ENCODE measurements at regions not wholly inside any gene's neighbourhood (a gene's known extent, or its start where the extent isn't known, plus 50 kb on each side); places are given as distances from the start of the nearest gene placed in this dataset.
"Not testable (repeated sequence)": the region's sequence is repeated elsewhere in the genome, so short reads cannot be mapped to it uniquely, and the experiment has no call there.

DNA sequence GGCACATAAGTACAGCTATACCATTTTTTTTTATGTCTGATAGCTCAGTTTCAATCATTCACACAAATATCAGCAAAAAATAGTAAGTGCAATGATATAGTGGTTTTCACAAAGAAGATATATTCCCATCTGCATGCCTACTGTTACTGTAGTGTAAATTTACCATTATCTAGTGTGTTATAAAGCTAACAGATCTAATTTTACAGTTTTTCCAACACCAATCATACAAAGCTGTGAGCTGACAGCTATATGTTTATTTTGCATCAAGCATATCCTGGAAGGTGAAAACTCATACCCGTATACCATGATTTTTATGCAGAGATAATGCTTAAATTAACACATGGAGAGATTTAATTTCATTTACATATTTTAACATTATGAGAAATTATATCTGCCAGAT lies 89.9 kb upstream of the HAPLN1 start:
- no peak overlapping the region for H3K9ac ChIP-seq (ENCODE audit: low read length)
- no peak overlapping the region for H4K12ac ChIP-seq (ENCODE audit: low read depth, low read length)
- no peak overlapping the region for H3K4ac ChIP-seq (ENCODE audit: low read depth, low read length)
- no peak overlapping the region for H3K23ac ChIP-seq (ENCODE audit: low read length)
- H3K4me2 ChIP-seq (ENCODE audit: low read length) = no peak overlapping the region
- no peaks in the 10 kb centered on the region for H3K79me1 ChIP-seq (ENCODE audit: low read length)
- H3K9me3 ChIP-seq (ENCODE audit: insufficient read depth, low read depth, low read length) = no peaks in the 10 kb centered on the region
- no peak overlapping the region for H2BK12ac ChIP-seq (ENCODE audit: low read length)
- DNase-seq = no peak
- no peak overlapping the region for H4K8ac ChIP-seq (ENCODE audit: low read depth, low read length)
- H3K36me3 ChIP-seq (ENCODE audit: control insufficient read depth in 1 of 2, insufficient read depth in 2 of 2, low read length in 2 of 2) = no peaks in the 10 kb centered on the region
- H3K27ac ChIP-seq (ENCODE audit: low read depth, low read length) = no peak overlapping the region
- no peak overlapping the region for H3K4me3 ChIP-seq (ENCODE audit: low read depth, low read length)
- H2BK120ac ChIP-seq (ENCODE audit: insufficient read depth, low read length, poor library complexity) = no peak overlapping the region
- H3K4me1 ChIP-seq (ENCODE audit: control insufficient read depth in 1 of 2, insufficient read depth in 2 of 2, low read length in 2 of 2) = no peaks in the 10 kb centered on the region
- H2BK5ac ChIP-seq (ENCODE audit: low read depth, low read length, poor library complexity) = no peak overlapping the region
- H3K14ac ChIP-seq (ENCODE audit: low read length) = no peak overlapping the region
- no peaks in the 10 kb centered on the region for H3K79me2 ChIP-seq (ENCODE audit: control insufficient read depth, insufficient read depth, low read length, poor library complexity)
- no peak overlapping the region for H3K18ac ChIP-seq (ENCODE audit: low read length)
- no peak overlapping the region for H2AFZ ChIP-seq (ENCODE audit: insufficient read depth, low read length, poor library complexity)
- no CpG with 5 or more reads among the region's 1 CpG for WGBS (ENCODE audit: extremely low coverage, insufficient coverage, insufficient read length)
- H4K91ac ChIP-seq (ENCODE audit: low read depth, low read length) = no peak overlapping the region
- no peak overlapping the region for H2AK5ac ChIP-seq (ENCODE audit: low read length)
- H3K27me3 ChIP-seq (ENCODE audit: insufficient read depth, low read length) = no peaks in the 10 kb centered on the region

DNA sequence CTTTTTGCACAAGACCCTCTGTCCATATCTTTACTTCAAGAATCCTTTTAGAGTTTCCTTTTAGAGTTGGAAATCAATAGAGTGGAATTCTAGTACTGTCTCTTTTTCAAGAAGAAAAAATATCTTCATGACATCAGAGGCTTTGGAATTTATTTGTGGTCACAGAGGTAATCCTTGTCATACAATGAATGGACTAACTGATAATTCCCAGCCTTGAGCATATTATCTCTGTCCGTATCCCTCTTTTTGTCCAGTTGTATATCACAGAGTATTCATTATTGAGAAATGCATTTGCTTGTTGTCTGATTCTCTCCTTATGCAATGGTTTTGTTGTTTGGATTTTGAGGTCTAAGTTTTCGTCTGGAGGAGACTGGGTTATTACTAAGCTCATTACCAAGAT lies 82.0 kb upstream of the HAPLN1 start:
- Histone ChIP-seq H3K14ac (ENCODE audit: low read length) (no peak overlapping the region), H3K4me1 (ENCODE audit: control insufficient read depth in 1 of 2, insufficient read depth in 2 of 2, low read length in 2 of 2) (no peaks in the 10 kb centered on the region), H3K36me3 (ENCODE audit: control insufficient read depth in 1 of 2, insufficient read depth in 2 of 2, low read length in 2 of 2) (no peaks in the 10 kb centered on the region), H3K18ac (ENCODE audit: low read length) (no peak overlapping the region), H2BK12ac (ENCODE audit: low read length) (no peak overlapping the region), H3K4me2 (ENCODE audit: low read length) (no peak overlapping the region), H2AK5ac (ENCODE audit: low read length) (no peak overlapping the region), H3K79me2 (ENCODE audit: control insufficient read depth, insufficient read depth, low read length, poor library complexity) (no peaks in the 10 kb centered on the region), H4K12ac (ENCODE audit: low read depth, low read length) (no peak overlapping the region), H3K9ac (ENCODE audit: low read length) (no peak overlapping the region), H2AFZ (ENCODE audit: insufficient read depth, low read length, poor library complexity) (no peak overlapping the region), H4K91ac (ENCODE audit: low read depth, low read length) (no peak overlapping the region), H3K23ac (ENCODE audit: low read length) (no peak overlapping the region), H4K8ac (ENCODE audit: low read depth, low read length) (no peak overlapping the region), H3K27ac (ENCODE audit: low read depth, low read length) (no peak overlapping the region), H3K4me3 (ENCODE audit: low read depth, low read length) (no peak overlapping the region), H3K79me1 (ENCODE audit: low read length) (no peaks in the 10 kb centered on the region), H3K27me3 (ENCODE audit: insufficient read depth, low read length) (no peaks in the 10 kb centered on the region), H2BK120ac (ENCODE audit: insufficient read depth, low read length, poor library complexity) (no peak overlapping the region), H3K4ac (ENCODE audit: low read depth, low read length) (no peak overlapping the region), H2BK5ac (ENCODE audit: low read depth, low read length, poor library complexity) (no peak overlapping the region), H3K9me3 (ENCODE audit: insufficient read depth, low read depth, low read length) (no peaks in the 10 kb centered on the region)
- DNase-seq = no peak
- WGBS (ENCODE audit: extremely low coverage, insufficient coverage, insufficient read length) = no CpG with 5 or more reads among the region's 2 CpGs

DNA sequence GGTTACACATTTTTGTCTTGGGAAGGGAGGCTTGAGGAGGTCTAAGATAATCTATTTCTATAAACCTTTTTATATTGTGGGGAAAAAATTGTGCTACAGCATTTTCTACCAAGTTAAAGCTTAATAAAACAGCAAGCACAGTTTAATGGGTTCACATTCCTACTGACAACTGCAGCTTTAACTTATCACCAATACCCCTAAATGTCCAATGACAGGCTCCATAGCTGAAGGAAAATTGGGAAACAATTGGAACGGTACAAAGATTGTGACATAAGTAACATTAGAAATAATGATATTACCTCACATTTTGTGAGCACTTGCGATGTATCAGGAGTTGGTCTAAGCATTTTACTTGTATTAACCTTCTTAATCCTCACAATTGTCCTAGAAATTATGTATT lies 79.5 kb upstream of the HAPLN1 start:
- H3K27me3 ChIP-seq (ENCODE audit: insufficient read depth, low read length) = no peaks in the 10 kb centered on the region
- H3K18ac ChIP-seq (ENCODE audit: low read length) = no peak overlapping the region
- no peak overlapping the region for H3K9ac ChIP-seq (ENCODE audit: low read length)
- no peak overlapping the region for H3K23ac ChIP-seq (ENCODE audit: low read length)
- H3K9me3 ChIP-seq (ENCODE audit: insufficient read depth, low read depth, low read length) = no peaks in the 10 kb centered on the region
- no peaks in the 10 kb centered on the region for H3K79me1 ChIP-seq (ENCODE audit: low read length)
- no peak overlapping the region for H3K4me2 ChIP-seq (ENCODE audit: low read length)
- no CpG with 5 or more reads among the region's 2 CpGs for WGBS (ENCODE audit: extremely low coverage, insufficient coverage, insufficient read length)
- H2AFZ ChIP-seq (ENCODE audit: insufficient read depth, low read length, poor library complexity) = no peak overlapping the region
- H2BK5ac ChIP-seq (ENCODE audit: low read depth, low read length, poor library complexity) = no peak overlapping the region
- H2BK120ac ChIP-seq (ENCODE audit: insufficient read depth, low read length, poor library complexity) = no peak overlapping the region
- no peak overlapping the region for H3K4ac ChIP-seq (ENCODE audit: low read depth, low read length)
- H4K91ac ChIP-seq (ENCODE audit: low read depth, low read length) = no peak overlapping the region
- no peaks in the 10 kb centered on the region for H3K36me3 ChIP-seq (ENCODE audit: control insufficient read depth in 1 of 2, insufficient read depth in 2 of 2, low read length in 2 of 2)
- H4K12ac ChIP-seq (ENCODE audit: low read depth, low read length) = no peak overlapping the region
- no peak overlapping the region for H3K27ac ChIP-seq (ENCODE audit: low read depth, low read length)
- H2AK5ac ChIP-seq (ENCODE audit: low read length) = no peak overlapping the region
- no peaks in the 10 kb centered on the region for H3K79me2 ChIP-seq (ENCODE audit: control insufficient read depth, insufficient read depth, low read length, poor library complexity)
- H4K8ac ChIP-seq (ENCODE audit: low read depth, low read length) = no peak overlapping the region
- H3K14ac ChIP-seq (ENCODE audit: low read length) = no peak overlapping the region
- no peak overlapping the region for H3K4me3 ChIP-seq (ENCODE audit: low read depth, low read length)
- H2BK12ac ChIP-seq (ENCODE audit: low read length) = no peak overlapping the region
- H3K4me1 ChIP-seq (ENCODE audit: control insufficient read depth in 1 of 2, insufficient read depth in 2 of 2, low read length in 2 of 2) = no peaks in the 10 kb centered on the region
- no peak for DNase-seq

DNA sequence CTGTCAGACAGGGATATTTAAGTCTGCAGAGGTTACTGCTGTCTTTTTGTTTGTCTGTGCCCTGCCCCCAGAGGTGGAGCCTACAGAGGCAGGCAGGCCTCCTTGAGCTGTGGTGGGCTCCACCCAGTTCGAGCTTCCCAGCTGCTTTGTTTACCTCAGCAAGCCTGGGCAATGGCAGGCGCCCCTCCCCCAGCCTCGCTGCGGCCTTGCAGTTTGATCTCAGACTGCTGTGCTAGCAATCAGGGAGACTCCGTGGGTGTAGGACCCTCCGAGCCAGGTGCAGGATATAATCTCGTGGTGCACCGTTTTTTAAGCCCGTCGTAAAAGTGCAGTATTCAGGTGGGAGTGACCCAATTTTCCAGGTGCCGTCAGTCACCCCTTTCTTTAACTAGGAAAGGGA lies 78.4 kb upstream of the HAPLN1 start:
- Histone ChIP-seq H4K8ac (ENCODE audit: low read depth, low read length) (peak overlapping the region; percentile 60), H4K91ac (ENCODE audit: low read depth, low read length) (peak overlapping the region; percentile 37), H2AFZ (ENCODE audit: insufficient read depth, low read length, poor library complexity) (peak overlapping the region; percentile 28)
- H4K12ac ChIP-seq (ENCODE audit: low read depth, low read length); H3K4me1 ChIP-seq (ENCODE audit: control insufficient read depth in 1 of 2, insufficient read depth in 2 of 2, low read length in 2 of 2); H2BK120ac ChIP-seq (ENCODE audit: insufficient read depth, low read length, poor library complexity); H3K9ac ChIP-seq (ENCODE audit: low read length); H3K4ac ChIP-seq (ENCODE audit: low read depth, low read length); H3K4me2 ChIP-seq (ENCODE audit: low read length); H3K27ac ChIP-seq (ENCODE audit: low read depth, low read length); H3K4me3 ChIP-seq (ENCODE audit: low read depth, low read length); H3K14ac ChIP-seq (ENCODE audit: low read length); H2AK5ac ChIP-seq (ENCODE audit: low read length); H3K18ac ChIP-seq (ENCODE audit: low read length); H2BK12ac ChIP-seq (ENCODE audit: low read length); H3K79me2 ChIP-seq (ENCODE audit: control insufficient read depth, insufficient read depth, low read length, poor library complexity); DNase-seq; H3K9me3 ChIP-seq (ENCODE audit: insufficient read depth, low read depth, low read length); H3K36me3 ChIP-seq (ENCODE audit: control insufficient read depth in 1 of 2, insufficient read depth in 2 of 2, low read length in 2 of 2); H3K79me1 ChIP-seq (ENCODE audit: low read length); H3K23ac ChIP-seq (ENCODE audit: low read length); H2BK5ac ChIP-seq (ENCODE audit: low read depth, low read length, poor library complexity); H3K27me3 ChIP-seq (ENCODE audit: insufficient read depth, low read length): not testable (repeated sequence)
- no CpG with 5 or more reads among the region's 11 CpGs for WGBS (ENCODE audit: extremely low coverage, insufficient coverage, insufficient read length)

All from trophoblast cell (in vitro differentiated cells and primary cell).